ENCODE measurements at regions not wholly inside any gene's neighbourhood (a gene's known extent, or its start where the extent isn't known, plus 50 kb on each side); places are given as distances from the start of the nearest gene placed in this dataset.

GRCh38 chr3:17974206-17974841, 231.9 kb upstream of the TBC1D5 start:
- H3K4me1 ChIP-seq = no peaks in the 10 kb centered on the region
- intact Hi-C loops (cut with DNase I; ENCODE audit: low total_unique reads) = no loop called here
- in situ Hi-C loops (cut with MboI; ENCODE audit: low sequenced_read_pairs in 4 of 4) = no loop called here
- H3K27ac ChIP-seq = no peak overlapping the region
- TF ChIP-seq POLR2A (IDR thresholded peaks at IDR 0.05) (no peak), CTCF (IDR thresholded peaks at IDR 0.05 in 4 of 5, conservative IDR thresholded peaks at IDR 0.05 in 1 of 5) (no peak)
- ATAC-seq (no peak), DNase-seq (no peak)
- no peak overlapping the region for H3K4me3 ChIP-seq
- no peaks in the 10 kb centered on the region for H3K9me3 ChIP-seq
- no peaks in the 10 kb centered on the region for H3K36me3 ChIP-seq
- H3K27me3 ChIP-seq = no peaks in the 10 kb centered on the region

GRCh38 chr3:17972959-17973906, 230.8 kb upstream of the TBC1D5 start:
- H3K27ac ChIP-seq = no peak overlapping the region
- H3K27me3 ChIP-seq = no peaks in the 10 kb centered on the region
- intact Hi-C loops (cut with DNase I; ENCODE audit: low total_unique reads) = no loop called here
- H3K9me3 ChIP-seq = no peaks in the 10 kb centered on the region
- in situ Hi-C loops (cut with MboI; ENCODE audit: low sequenced_read_pairs in 4 of 4) = no loop called here
- H3K36me3 ChIP-seq = no peaks in the 10 kb centered on the region
- H3K4me1 ChIP-seq = no peaks in the 10 kb centered on the region
- no peak overlapping the region for H3K4me3 ChIP-seq
- TF ChIP-seq POLR2A (IDR thresholded peaks at IDR 0.05) (no peak), CTCF (IDR thresholded peaks at IDR 0.05 in 4 of 5, conservative IDR thresholded peaks at IDR 0.05 in 1 of 5) (no peak)
- ATAC-seq (no peak), DNase-seq (no peak)

- DNase-seq = no peak
- no peaks in the 10 kb centered on the region for H3K9me3 ChIP-seq
- H3K4me3 ChIP-seq = no peak overlapping the region
- intact Hi-C loops (cut with DNase I; ENCODE audit: low total_unique reads) = no loop called here
- no peak for TF ChIP-seq POLR2A (IDR thresholded peaks at IDR 0.05)
- TF ChIP-seq CTCF (IDR thresholded peaks at IDR 0.05 in 4 of 5, conservative IDR thresholded peaks at IDR 0.05 in 1 of 5) = no peak
- no peak for ATAC-seq
- in situ Hi-C loops (cut with MboI; ENCODE audit: low sequenced_read_pairs in 4 of 4) = no loop called here
- H3K27ac ChIP-seq = no peak overlapping the region
- no peaks in the 10 kb centered on the region for H3K36me3 ChIP-seq
- H3K4me1 ChIP-seq = no peaks in the 10 kb centered on the region
- H3K27me3 ChIP-seq = no peaks in the 10 kb centered on the region
These were observed 230.0 kb upstream of the TBC1D5 start for GRCh38 chr3:17972476-17972875.

DNA sequence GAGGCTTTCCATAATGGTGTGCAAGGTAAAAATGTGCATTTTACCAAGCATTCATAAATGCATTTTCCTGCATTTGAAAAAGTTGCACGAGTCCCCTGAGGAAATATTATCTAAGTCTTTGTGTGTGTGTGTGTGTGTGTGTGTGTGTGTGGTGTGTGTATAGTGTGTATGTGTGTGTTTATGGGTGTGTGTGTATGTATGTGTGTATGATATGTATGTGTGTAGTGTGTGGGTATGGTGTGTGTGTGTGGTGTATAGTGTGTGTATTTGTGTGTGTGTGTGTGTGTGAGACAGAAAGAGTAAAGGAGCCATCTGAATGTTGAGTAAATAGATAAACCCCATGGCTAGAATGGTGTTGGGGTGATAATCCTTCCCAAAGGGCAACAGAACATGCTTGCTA, 229.6 kb upstream of the TBC1D5 start:
- no peaks in the 10 kb centered on the region for H3K36me3 ChIP-seq
- no peak for TF ChIP-seq POLR2A (IDR thresholded peaks at IDR 0.05)
- no peak for TF ChIP-seq CTCF (IDR thresholded peaks at IDR 0.05 in 4 of 5, conservative IDR thresholded peaks at IDR 0.05 in 1 of 5)
- H3K9me3 ChIP-seq = no peaks in the 10 kb centered on the region
- DNase-seq = no peak
- no peak overlapping the region for H3K4me3 ChIP-seq
- ATAC-seq = no peak
- H3K27ac ChIP-seq = no peak overlapping the region
- no peaks in the 10 kb centered on the region for H3K27me3 ChIP-seq
- no peaks in the 10 kb centered on the region for H3K4me1 ChIP-seq
- intact Hi-C loops (cut with DNase I; ENCODE audit: low total_unique reads) = no loop called here
- in situ Hi-C loops (cut with MboI; ENCODE audit: low sequenced_read_pairs in 4 of 4) = no loop called here
